ENCODE measurements at regions not wholly inside any gene's neighbourhood (a gene's known extent, or its start where the extent isn't known, plus 50 kb on each side); places are given as distances from the start of the nearest gene placed in this dataset.

DNA sequence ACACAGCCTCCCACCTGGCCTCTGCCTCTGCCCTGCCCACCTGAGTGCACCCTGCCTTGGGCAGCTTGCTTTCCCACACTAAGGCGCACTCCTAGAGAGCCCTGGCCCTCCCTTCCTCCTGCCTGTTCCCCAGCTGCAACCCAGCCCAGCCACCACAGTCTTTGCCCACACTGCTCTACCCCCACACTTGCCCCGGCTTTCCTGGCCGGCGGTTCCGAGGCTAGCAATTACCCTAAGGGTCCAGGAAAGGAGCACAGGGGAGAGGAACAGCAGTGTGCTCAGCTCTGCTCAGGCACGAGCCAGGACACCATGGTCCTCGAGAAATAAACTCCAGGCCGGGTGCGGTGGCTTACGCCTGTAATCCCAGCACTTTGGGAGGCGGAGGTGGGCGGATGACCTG, 237.8 kb upstream of the RAB6C start:
- no peak for TF ChIP-seq EZH2 (IDR thresholded peaks at IDR 0.05; ENCODE audit: borderline replicate concordance, low read depth, low read length, poor library complexity, severe bottlenecking)
- Histone ChIP-seq H3K4me3 (ENCODE audit: low read depth, low read length, poor library complexity, severe bottlenecking) (no peak overlapping the region), H3K36me3 (ENCODE audit: insufficient read depth, low read length, poor library complexity, severe bottlenecking) (no peaks in the 10 kb centered on the region), H3K4me1 (ENCODE audit: insufficient read depth, low read length, poor library complexity, severe bottlenecking) (no peaks in the 10 kb centered on the region), H3K27ac (ENCODE audit: low read depth, low read length, poor library complexity, severe bottlenecking) (no peak overlapping the region), H3K27me3 (replicated peaks; ENCODE audit: insufficient read depth, low read depth, low read length, poor library complexity) (no peaks in the 10 kb centered on the region), H3K9me3 (ENCODE audit: low read depth, low read length, poor library complexity, severe bottlenecking) (no peaks in the 10 kb centered on the region)
- intact Hi-C loops (cut with micrococcal nuclease; ENCODE audit: unreplicated experiment): no loop called here
- POLR2A ChIA-PET (ENCODE audit: low non-redundant PET): no interaction called here
- DNase-seq (ENCODE audit: low spot score): no peak
- CTCF ChIA-PET: no interaction called here
- no TSS peak for BruUV-seq (replicated peaks)

GRCh38 chr2:129742415-129743180, 236.9 kb upstream of the RAB6C start:
- POLR2A ChIA-PET (ENCODE audit: low non-redundant PET): no interaction called here
- CTCF ChIA-PET: no interaction called here
- DNase-seq (ENCODE audit: low spot score): no peak
- intact Hi-C loops (cut with micrococcal nuclease; ENCODE audit: unreplicated experiment): no loop called here
- no peak overlapping the region for H3K4me3 ChIP-seq (ENCODE audit: low read depth, low read length, poor library complexity, severe bottlenecking)
- H3K4me1 ChIP-seq (ENCODE audit: insufficient read depth, low read length, poor library complexity, severe bottlenecking): no peaks in the 10 kb centered on the region
- no peaks in the 10 kb centered on the region for H3K9me3 ChIP-seq (ENCODE audit: low read depth, low read length, poor library complexity, severe bottlenecking)
- no peaks in the 10 kb centered on the region for H3K36me3 ChIP-seq (ENCODE audit: insufficient read depth, low read length, poor library complexity, severe bottlenecking)
- no peak for TF ChIP-seq EZH2 (IDR thresholded peaks at IDR 0.05; ENCODE audit: borderline replicate concordance, low read depth, low read length, poor library complexity, severe bottlenecking)
- TF ChIP-seq, protein P1, sequence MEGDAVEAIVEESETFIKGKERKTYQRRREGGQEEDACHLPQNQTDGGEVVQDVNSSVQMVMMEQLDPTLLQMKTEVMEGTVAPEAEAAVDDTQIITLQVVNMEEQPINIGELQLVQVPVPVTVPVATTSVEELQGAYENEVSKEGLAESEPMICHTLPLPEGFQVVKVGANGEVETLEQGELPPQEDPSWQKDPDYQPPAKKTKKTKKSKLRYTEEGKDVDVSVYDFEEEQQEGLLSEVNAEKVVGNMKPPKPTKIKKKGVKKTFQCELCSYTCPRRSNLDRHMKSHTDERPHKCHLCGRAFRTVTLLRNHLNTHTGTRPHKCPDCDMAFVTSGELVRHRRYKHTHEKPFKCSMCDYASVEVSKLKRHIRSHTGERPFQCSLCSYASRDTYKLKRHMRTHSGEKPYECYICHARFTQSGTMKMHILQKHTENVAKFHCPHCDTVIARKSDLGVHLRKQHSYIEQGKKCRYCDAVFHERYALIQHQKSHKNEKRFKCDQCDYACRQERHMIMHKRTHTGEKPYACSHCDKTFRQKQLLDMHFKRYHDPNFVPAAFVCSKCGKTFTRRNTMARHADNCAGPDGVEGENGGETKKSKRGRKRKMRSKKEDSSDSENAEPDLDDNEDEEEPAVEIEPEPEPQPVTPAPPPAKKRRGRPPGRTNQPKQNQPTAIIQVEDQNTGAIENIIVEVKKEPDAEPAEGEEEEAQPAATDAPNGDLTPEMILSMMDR (conservative IDR thresholded peaks at IDR 0.05; ENCODE audit: low read depth, low read length): no peak
- no peaks in the 10 kb centered on the region for H3K27me3 ChIP-seq (replicated peaks; ENCODE audit: insufficient read depth, low read depth, low read length, poor library complexity)
- H3K27ac ChIP-seq (ENCODE audit: low read depth, low read length, poor library complexity, severe bottlenecking): no peak overlapping the region
- BruUV-seq (replicated peaks): no TSS peak

DNA sequence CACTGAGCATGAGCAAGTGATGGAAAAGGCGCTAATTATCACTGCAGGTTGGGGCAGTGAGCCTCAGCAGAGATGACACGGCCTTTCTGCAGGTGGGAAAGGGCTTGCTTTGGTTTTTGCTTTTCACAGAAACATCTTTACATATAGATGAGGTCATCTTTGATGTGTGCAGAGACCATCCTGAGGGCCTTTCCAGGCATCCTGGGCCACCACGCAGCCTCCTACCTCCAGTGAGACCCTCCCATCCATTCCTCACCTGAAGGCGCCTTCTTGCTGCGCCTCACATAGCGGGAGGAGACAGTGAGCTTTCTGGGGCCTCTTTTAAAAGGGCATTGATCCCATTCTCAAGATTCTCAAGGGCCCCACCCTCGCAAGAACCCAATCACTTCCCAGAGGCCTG, 235.3 kb upstream of the RAB6C start:
- TF ChIP-seq, protein P1 (conservative IDR thresholded peaks at IDR 0.05; ENCODE audit: low read depth, low read length): no peak
- TF ChIP-seq EZH2 (IDR thresholded peaks at IDR 0.05; ENCODE audit: borderline replicate concordance, low read depth, low read length, poor library complexity, severe bottlenecking): no peak
- H3K36me3 ChIP-seq (ENCODE audit: insufficient read depth, low read length, poor library complexity, severe bottlenecking): no peaks in the 10 kb centered on the region
- intact Hi-C loops (cut with micrococcal nuclease; ENCODE audit: unreplicated experiment): no loop called here
- no peak for DNase-seq (ENCODE audit: low spot score)
- no peaks in the 10 kb centered on the region for H3K9me3 ChIP-seq (ENCODE audit: low read depth, low read length, poor library complexity, severe bottlenecking)
- H3K4me3 ChIP-seq (ENCODE audit: low read depth, low read length, poor library complexity, severe bottlenecking): no peak overlapping the region
- BruUV-seq (replicated peaks): no TSS peak
- ChIA-PET POLR2A (ENCODE audit: low non-redundant PET) (no interaction called here), CTCF (no interaction called here)
- no peaks in the 10 kb centered on the region for H3K27me3 ChIP-seq (replicated peaks; ENCODE audit: insufficient read depth, low read depth, low read length, poor library complexity)
- no peak overlapping the region for H3K27ac ChIP-seq (ENCODE audit: low read depth, low read length, poor library complexity, severe bottlenecking)
- no peaks in the 10 kb centered on the region for H3K4me1 ChIP-seq (ENCODE audit: insufficient read depth, low read length, poor library complexity, severe bottlenecking)

- intact Hi-C loops (cut with micrococcal nuclease; ENCODE audit: unreplicated experiment): no loop called here
- POLR2A ChIA-PET (ENCODE audit: low non-redundant PET): no interaction called here
- Histone ChIP-seq H3K36me3 (ENCODE audit: insufficient read depth, low read length, poor library complexity, severe bottlenecking) (no peaks in the 10 kb centered on the region), H3K9me3 (ENCODE audit: low read depth, low read length, poor library complexity, severe bottlenecking) (no peaks in the 10 kb centered on the region), H3K4me3 (ENCODE audit: low read depth, low read length, poor library complexity, severe bottlenecking) (no peak overlapping the region), H3K4me1 (ENCODE audit: insufficient read depth, low read length, poor library complexity, severe bottlenecking) (no peaks in the 10 kb centered on the region), H3K27me3 (replicated peaks; ENCODE audit: insufficient read depth, low read depth, low read length, poor library complexity) (no peaks in the 10 kb centered on the region), H3K27ac (ENCODE audit: low read depth, low read length, poor library complexity, severe bottlenecking) (no peak overlapping the region)
- TF ChIP-seq EZH2 (IDR thresholded peaks at IDR 0.05; ENCODE audit: borderline replicate concordance, low read depth, low read length, poor library complexity, severe bottlenecking): no peak
- TF ChIP-seq, protein P1 (conservative IDR thresholded peaks at IDR 0.05; ENCODE audit: low read depth, low read length): no peak
- CTCF ChIA-PET: no interaction called here
- no peak for DNase-seq (ENCODE audit: low spot score)
- no TSS peak for BruUV-seq (replicated peaks)
Observed at GRCh38 chr2:129744649-129745048, 234.8 kb upstream of the RAB6C start.

Measured in A673 (cell line).